ENCODE measurements at regions not wholly inside any gene's neighbourhood (a gene's known extent, or its start where the extent isn't known, plus 50 kb on each side); places are given as distances from the start of the nearest gene placed in this dataset.

- Histone ChIP-seq H3K4me1 (ENCODE audit: low read depth) (no peaks in the 10 kb centered on the region), H3K36me3 (no peaks in the 10 kb centered on the region), H3K27ac (no peak overlapping the region), H3K4me3 (no peak overlapping the region), H3K9me3 (ENCODE audit: low read depth) (no peaks in the 10 kb centered on the region), H3K27me3 (no peaks in the 10 kb centered on the region)
- TF ChIP-seq CTCF (IDR thresholded peaks at IDR 0.05; ENCODE audit: low read depth, low read length), result no peak
- DNase-seq (ENCODE audit: low read depth in 1 of 2, low spot score in 1 of 2), result no peak
These were observed 1392.4 kb downstream of the TBC1D22A start for GRCh38 chr22:48154943-48155240.

- no peak for TF ChIP-seq CTCF (IDR thresholded peaks at IDR 0.05; ENCODE audit: low read depth, low read length)
- H3K27ac ChIP-seq, result no peak overlapping the region
- H3K4me3 ChIP-seq, result no peak overlapping the region
- no peaks in the 10 kb centered on the region for H3K27me3 ChIP-seq
- no peak for DNase-seq (ENCODE audit: low read depth in 1 of 2, low spot score in 1 of 2)
- H3K9me3 ChIP-seq (ENCODE audit: low read depth), result no peaks in the 10 kb centered on the region
- no peaks in the 10 kb centered on the region for H3K36me3 ChIP-seq
- H3K4me1 ChIP-seq (ENCODE audit: low read depth), result no peaks in the 10 kb centered on the region
These were observed 1391.9 kb downstream of the TBC1D22A start for GRCh38 chr22:48154169-48154942.

GRCh38 chr22:48153726-48154125, 1391.3 kb downstream of the TBC1D22A start:
- TF ChIP-seq CTCF (IDR thresholded peaks at IDR 0.05; ENCODE audit: low read depth, low read length), result no peak
- DNase-seq (ENCODE audit: low read depth in 1 of 2, low spot score in 1 of 2), result no peak
- Histone ChIP-seq H3K4me3 (no peak overlapping the region), H3K27ac (no peak overlapping the region), H3K4me1 (ENCODE audit: low read depth) (no peaks in the 10 kb centered on the region), H3K27me3 (no peaks in the 10 kb centered on the region), H3K36me3 (no peaks in the 10 kb centered on the region), H3K9me3 (ENCODE audit: low read depth) (no peaks in the 10 kb centered on the region)

GRCh38 chr22:48152916-48153315, 1390.5 kb downstream of the TBC1D22A start:
- H3K36me3 ChIP-seq, result no peaks in the 10 kb centered on the region
- H3K27ac ChIP-seq, result no peak overlapping the region
- no peak for TF ChIP-seq CTCF (IDR thresholded peaks at IDR 0.05; ENCODE audit: low read depth, low read length)
- no peaks in the 10 kb centered on the region for H3K4me1 ChIP-seq (ENCODE audit: low read depth)
- no peak overlapping the region for H3K4me3 ChIP-seq
- DNase-seq (ENCODE audit: low read depth in 1 of 2, low spot score in 1 of 2), result no peak
- H3K27me3 ChIP-seq, result no peaks in the 10 kb centered on the region
- H3K9me3 ChIP-seq (ENCODE audit: low read depth), result no peaks in the 10 kb centered on the region

GRCh38 chr22:48152164-48152775, 1389.8 kb downstream of the TBC1D22A start:
- no peak overlapping the region for H3K27ac ChIP-seq
- no peaks in the 10 kb centered on the region for H3K27me3 ChIP-seq
- H3K36me3 ChIP-seq, result no peaks in the 10 kb centered on the region
- no peaks in the 10 kb centered on the region for H3K9me3 ChIP-seq (ENCODE audit: low read depth)
- no peaks in the 10 kb centered on the region for H3K4me1 ChIP-seq (ENCODE audit: low read depth)
- DNase-seq (ENCODE audit: low read depth in 1 of 2, low spot score in 1 of 2), result no peak
- TF ChIP-seq CTCF (IDR thresholded peaks at IDR 0.05; ENCODE audit: low read depth, low read length), result no peak
- H3K4me3 ChIP-seq, result no peak overlapping the region
